ENCODE measurements at regions not wholly inside any gene's neighbourhood (a gene's known extent, or its start where the extent isn't known, plus 50 kb on each side); places are given as distances from the start of the nearest gene placed in this dataset.
A peak's percentile ranks its signal among the peaks of the same experiment; 100 is the strongest.
"Not testable (repeated sequence)": the region's sequence is repeated elsewhere in the genome, so short reads cannot be mapped to it uniquely, and the experiment has no call there.

- CTCF ChIA-PET; DNase-seq (ENCODE audit: low read depth, low spot score); H3K79me2 ChIP-seq (ENCODE audit: insufficient read depth, low read length); H3K9me3 ChIP-seq (ENCODE audit: control insufficient read depth in 1 of 2, insufficient read depth in 1 of 2, low read depth in 1 of 2, low read length in 2 of 2); H3K27me3 ChIP-seq (ENCODE audit: insufficient read depth, low read length); intact Hi-C loops (cut with micrococcal nuclease); H3K36me3 ChIP-seq (ENCODE audit: control insufficient read depth in 1 of 2, insufficient read depth in 2 of 2, low read length in 2 of 2); ATAC-seq; RAD21 ChIA-PET (ENCODE audit: low non-redundant PET in 1 of 2, low total read pairs in 2 of 2, uncharacterized antibody in 2 of 2, unreplicated experiment in 2 of 2); POLR2A ChIA-PET; H3K9me2 ChIP-seq (ENCODE audit: insufficient read depth); BruUV-seq (replicated peaks); H4K20me1 ChIP-seq (ENCODE audit: insufficient read depth): not testable (repeated sequence)
- peak overlapping the region; percentile 65 for H3K4me2 ChIP-seq (ENCODE audit: low read length)
- peak overlapping the region; percentile 59 for H2AFZ ChIP-seq (ENCODE audit: low read depth, low read length, poor library complexity, severe bottlenecking)
- peak overlapping the region; percentile 32; the same call in 1 of the 2 replicates for H3K9ac ChIP-seq (ENCODE audit: low read length)
- peak overlapping the region; percentile 35 to 51 for H3K4me3 ChIP-seq (replicated peaks in 1 of 2; ENCODE audit: low read depth in 1 of 2, low read length in 2 of 2)
- peak overlapping the region; percentile 45 for H3K27ac ChIP-seq (ENCODE audit: low read depth, low read length)
- 0 out of 2 replicates have a peak, but pooled peaks have one; percentile 6 for TF ChIP-seq RAD21 (IDR thresholded peaks at IDR 0.05; ENCODE audit: low read depth)
- peaks cover 13 to 18% of the 10 kb centered on the region in 2 experiments for H3K4me1 ChIP-seq (ENCODE audit: control insufficient read depth in 1 of 2, insufficient read depth in 2 of 2, low read length in 2 of 2)
Measured at GRCh38 chr4:160125576-160126287, 1022.9 kb downstream of the RAPGEF2 start.

DNA sequence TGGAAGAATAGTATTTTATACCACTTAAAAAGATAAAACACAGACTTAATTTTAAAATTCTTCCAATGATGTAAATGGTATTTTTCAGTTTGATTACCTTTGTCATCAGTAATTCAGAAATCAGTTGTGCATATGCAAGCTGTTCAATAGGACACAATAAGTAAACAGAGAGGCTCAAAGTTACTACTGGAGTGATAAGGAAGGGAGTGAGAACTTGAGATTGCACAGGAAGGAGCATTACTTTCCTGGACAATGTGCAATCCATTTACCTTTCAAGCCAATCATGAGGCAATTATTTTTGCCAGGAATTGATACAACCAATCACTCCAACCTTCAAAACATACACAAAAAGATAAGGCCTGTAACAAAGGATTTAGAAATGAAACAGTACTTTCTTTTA, 1024.3 kb downstream of the RAPGEF2 start:
- CTCF ChIA-PET: no interaction called here
- Histone ChIP-seq H3K4me1 (ENCODE audit: control insufficient read depth in 1 of 2, insufficient read depth in 2 of 2, low read length in 2 of 2) (peaks cover 13 to 18% of the 10 kb centered on the region in 2 experiments), H3K79me2 (ENCODE audit: insufficient read depth, low read length) (no peaks in the 10 kb centered on the region), H3K27ac (ENCODE audit: low read depth, low read length) (no peak overlapping the region), H3K9ac (ENCODE audit: low read length) (no peak overlapping the region), H2AFZ (ENCODE audit: low read depth, low read length, poor library complexity, severe bottlenecking) (peak overlapping the region; percentile 59), H3K4me2 (ENCODE audit: low read length) (no peak overlapping the region), H3K27me3 (ENCODE audit: insufficient read depth, low read length) (no peaks in the 10 kb centered on the region), H3K36me3 (ENCODE audit: control insufficient read depth in 1 of 2, insufficient read depth in 2 of 2, low read length in 2 of 2) (no peaks in the 10 kb centered on the region), H3K4me3 (replicated peaks in 1 of 2; ENCODE audit: low read depth in 1 of 2, low read length in 2 of 2) (no peak overlapping the region), H3K9me2 (ENCODE audit: insufficient read depth) (no peaks in the 10 kb centered on the region), H4K20me1 (ENCODE audit: insufficient read depth) (no peaks in the 10 kb centered on the region), H3K9me3 (ENCODE audit: control insufficient read depth in 1 of 2, insufficient read depth in 1 of 2, low read depth in 1 of 2, low read length in 2 of 2) (no peaks in the 10 kb centered on the region)
- BruUV-seq (replicated peaks): no TSS peak
- intact Hi-C loops (cut with micrococcal nuclease): no loop called here
- POLR2A ChIA-PET: no interaction called here
- TF ChIP-seq ZFX (IDR thresholded peaks at IDR 0.05): no peak
- TF ChIP-seq, protein P1, sequence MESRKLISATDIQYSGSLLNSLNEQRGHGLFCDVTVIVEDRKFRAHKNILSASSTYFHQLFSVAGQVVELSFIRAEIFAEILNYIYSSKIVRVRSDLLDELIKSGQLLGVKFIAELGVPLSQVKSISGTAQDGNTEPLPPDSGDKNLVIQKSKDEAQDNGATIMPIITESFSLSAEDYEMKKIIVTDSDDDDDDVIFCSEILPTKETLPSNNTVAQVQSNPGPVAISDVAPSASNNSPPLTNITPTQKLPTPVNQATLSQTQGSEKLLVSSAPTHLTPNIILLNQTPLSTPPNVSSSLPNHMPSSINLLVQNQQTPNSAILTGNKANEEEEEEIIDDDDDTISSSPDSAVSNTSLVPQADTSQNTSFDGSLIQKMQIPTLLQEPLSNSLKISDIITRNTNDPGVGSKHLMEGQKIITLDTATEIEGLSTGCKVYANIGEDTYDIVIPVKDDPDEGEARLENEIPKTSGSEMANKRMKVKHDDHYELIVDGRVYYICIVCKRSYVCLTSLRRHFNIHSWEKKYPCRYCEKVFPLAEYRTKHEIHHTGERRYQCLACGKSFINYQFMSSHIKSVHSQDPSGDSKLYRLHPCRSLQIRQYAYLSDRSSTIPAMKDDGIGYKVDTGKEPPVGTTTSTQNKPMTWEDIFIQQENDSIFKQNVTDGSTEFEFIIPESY (IDR thresholded peaks at IDR 0.05; ENCODE audit: extremely low read depth, insufficient replicate concordance, low read length): no peak
- TF ChIP-seq SP1 (IDR thresholded peaks at IDR 0.05; ENCODE audit: low read depth): no peak
- no peak for TF ChIP-seq ZNF274 (IDR thresholded peaks at IDR 0.05; ENCODE audit: low read depth, low read length)
- no peak for TF ChIP-seq FOSL1 (IDR thresholded peaks at IDR 0.05; ENCODE audit: low read depth)
- TF ChIP-seq EZH2 (IDR thresholded peaks at IDR 0.05): no peak
- no peak for TF ChIP-seq REST (IDR thresholded peaks at IDR 0.05; ENCODE audit: low read depth)
- no peak for TF ChIP-seq JUND (IDR thresholded peaks at IDR 0.05)
- TF ChIP-seq EZH2phosphoT487 (IDR thresholded peaks at IDR 0.05; ENCODE audit: borderline replicate concordance): no peak
- no peak for TF ChIP-seq SIN3A (IDR thresholded peaks at IDR 0.05; ENCODE audit: low read depth)
- TF ChIP-seq CEBPB (IDR thresholded peaks at IDR 0.05; ENCODE audit: low read depth): no peak
- no peak for TF ChIP-seq SRF (IDR thresholded peaks at IDR 0.05; ENCODE audit: low read depth)
- TF ChIP-seq YY1 (IDR thresholded peaks at IDR 0.05; ENCODE audit: extremely low read depth, insufficient replicate concordance, low read depth, low read length): no peak
- no peak for TF ChIP-seq EGR1 (IDR thresholded peaks at IDR 0.05; ENCODE audit: low read depth)
- no peak for TF ChIP-seq RAD21 (IDR thresholded peaks at IDR 0.05; ENCODE audit: low read depth)
- RAD21 ChIA-PET (ENCODE audit: low non-redundant PET in 1 of 2, low total read pairs in 2 of 2, uncharacterized antibody in 2 of 2, unreplicated experiment in 2 of 2): no interaction called here
- DNase-seq (ENCODE audit: low read depth, low spot score) (no peak), ATAC-seq (no peak)

Data from HCT116 (cell line).